Neural cell (in vitro differentiated cells): ENCODE measurements at regions not wholly inside any gene's neighbourhood (a gene's known extent, or its start where the extent isn't known, plus 50 kb on each side); places are given as distances from the start of the nearest gene placed in this dataset.

Experiments
- H2AFZ ChIP-seq: fragments of 200-600, 300-800 bp; sonication (generic), shearing (Covaris generic); 2 replicates; pipeline ENCODE4 v1.6.0; 2014; ENCODE audit warnings: low read depth, mild to moderate bottlenecking, antibody characterized with exemption, low read length, moderate library complexity
- H3F3A ChIP-seq: fragments of 200-600 bp; shearing (Covaris generic); 2 replicates; pipeline ENCODE4 v1.6.1; 2016; ENCODE audit warnings: mild to moderate bottlenecking, moderate library complexity, mixed read lengths, antibody characterized with exemption, low read length; ENCODE audit not compliant: insufficient read depth, poor library complexity, severe bottlenecking
- H3K27ac ChIP-seq: fragments of 200-600, 300-800 bp; sonication (generic), shearing (Covaris generic); 2 replicates; pipeline ENCODE4 v1.5.1; 2014; ENCODE audit warnings: mild to moderate bottlenecking, low read length, moderate library complexity
- H3K27me3 ChIP-seq: fragments of 300-800, 200-600 bp; sonication (generic), shearing (Covaris generic); 2 replicates; pipeline ENCODE4 v1.6.0; 2014; ENCODE audit warnings: mild to moderate bottlenecking, low read depth, low read length, moderate library complexity; ENCODE audit not compliant: insufficient read depth
- H3K36me3 ChIP-seq: fragments of 300-800, 200-600 bp; sonication (generic), shearing (Covaris generic); 2 replicates; pipeline ENCODE4 v1.5.1; 2014; ENCODE audit warnings: mild to moderate bottlenecking, antibody characterized with exemption, low read length, moderate library complexity; ENCODE audit not compliant: insufficient read depth
- H3K4me2 ChIP-seq: fragments of 300-800, 200-600 bp; sonication (generic), shearing (Covaris generic); 2 replicates; pipeline ENCODE4 v1.6.0; 2014; ENCODE audit warnings: mild to moderate bottlenecking, low read length
- H3K4me3 ChIP-seq: fragments of 300-800, 200-600 bp; sonication (generic), shearing (Covaris generic); 2 replicates; pipeline ENCODE4 v1.5.1; 2014; ENCODE audit warnings: mild to moderate bottlenecking, low read length, moderate library complexity
- H3K79me2 ChIP-seq: fragments of 200-600 bp; shearing (Covaris generic); replicated peaks from 2 replicates; pipeline ENCODE4 v1.6.0; 2014; ENCODE audit warnings: mild to moderate bottlenecking, low read length, moderate library complexity; ENCODE audit not compliant: insufficient read depth
- H3K9ac ChIP-seq: fragments of 300-800, 200-600 bp; sonication (generic), shearing (Covaris generic); 2 replicates; pipeline ENCODE4 v1.6.1; 2016; ENCODE audit warnings: mild to moderate bottlenecking, low read length, mixed read lengths
- H3K9me2 ChIP-seq: fragments of 200-600 bp; shearing (Covaris generic); 2 replicates; pipeline ENCODE4 v1.6.1; 2016; ENCODE audit warnings: mild to moderate bottlenecking, low read length, mixed read lengths; ENCODE audit not compliant: insufficient read depth
- H3K9me3 ChIP-seq: fragments of 200-600, 300-800 bp; sonication (generic), shearing (Covaris generic); 2 replicates; pipeline ENCODE4 v1.6.1; 2016; ENCODE audit warnings: mild to moderate bottlenecking, mixed run types, low read length, moderate library complexity, mixed read lengths
- H4K20me1 ChIP-seq: fragments of 200-600 bp; shearing (Covaris generic); 2 replicates; pipeline ENCODE4 v1.6.1; 2016; ENCODE audit warnings: mild to moderate bottlenecking, mixed run types; ENCODE audit not compliant: insufficient read depth
- CTCF ChIP-seq: fragments of 450-650 bp; IDR thresholded peaks from 2 replicates; pipeline ENCODE4 v1.5.1; 2014; ENCODE audit warnings: antibody characterized with exemption, mild to moderate bottlenecking, moderate library complexity; ENCODE audit not compliant: poor library complexity, severe bottlenecking
- EP300 ChIP-seq: fragments of 450-650 bp; conservative IDR thresholded peaks from 2 replicates; pipeline ENCODE4 v1.6.1; 2014; ENCODE audit warnings: antibody characterized with exemption, mild to moderate bottlenecking, moderate library complexity; ENCODE audit not compliant: poor library complexity, severe bottlenecking
- EZH2 ChIP-seq: fragments of 200-600, 300-800 bp; shearing (Covaris generic), sonication (generic); IDR thresholded peaks from 2 replicates; pipeline ENCODE4 v1.6.1; 2014; ENCODE audit warnings: antibody characterized with exemption, low read length, borderline replicate concordance, mild to moderate bottlenecking; ENCODE audit not compliant: insufficient read depth, poor library complexity, severe bottlenecking
- MXI1 ChIP-seq: fragments of 450-650 bp; conservative IDR thresholded peaks from 2 replicates; pipeline ENCODE4 v1.6.1; 2014; ENCODE audit warnings: antibody characterized with exemption, mild to moderate bottlenecking; ENCODE audit not compliant: poor library complexity, severe bottlenecking
- POLR2AphosphoS5 ChIP-seq: IDR thresholded peaks from 2 replicates; pipeline ENCODE4 v1.6.1; 2012
- RAD21 ChIP-seq: fragments of 450-650 bp; conservative IDR thresholded peaks from 2 replicates; pipeline ENCODE4 v1.6.1; 2014; ENCODE audit warnings: antibody characterized with exemption, mild to moderate bottlenecking, moderate library complexity
- REST ChIP-seq: IDR thresholded peaks from 2 replicates; pipeline ENCODE4 v1.6.1; 2012; ENCODE audit warnings: borderline replicate concordance
- SMC3 ChIP-seq: fragments of 450-650 bp; conservative IDR thresholded peaks from 2 replicates; pipeline ENCODE4 v1.6.1; 2014; ENCODE audit warnings: antibody characterized with exemption, mild to moderate bottlenecking, moderate library complexity; ENCODE audit not compliant: poor library complexity
- TAF1 ChIP-seq: IDR thresholded peaks from 2 replicates; pipeline ENCODE4 v1.6.1; 2012; ENCODE audit warnings: low read depth

GRCh38 chr3:10744098-10744465 is 71.9 kb upstream of the SLC6A11 start:
- H3K27ac ChIP-seq, result no peak overlapping the region
- no peak overlapping the region for H3K9ac ChIP-seq
- no peaks in the 10 kb centered on the region for H4K20me1 ChIP-seq
- no peak overlapping the region for H3K4me2 ChIP-seq
- peaks cover 4% of the 10 kb centered on the region for H3K27me3 ChIP-seq
- H3K4me3 ChIP-seq, result no peak overlapping the region
- H3K9me3 ChIP-seq, result no peaks in the 10 kb centered on the region
- no peaks in the 10 kb centered on the region for H3K36me3 ChIP-seq
- H3K9me2 ChIP-seq, result no peaks in the 10 kb centered on the region
- no peaks in the 10 kb centered on the region for H3K79me2 ChIP-seq
- no peak for TF ChIP-seq CTCF
- TF ChIP-seq TAF1, result no peak
- peak; percentile 25 for TF ChIP-seq RAD21
- no peak overlapping the region for H2AFZ ChIP-seq
- no peaks in the 10 kb centered on the region for H3F3A ChIP-seq

GRCh38 chr3:10745392-10745791 is 70.6 kb upstream of the SLC6A11 start:
- TF ChIP-seq RAD21 (no peak), POLR2AphosphoS5 (no peak), REST (no peak)
- Histone ChIP-seq H3K27me3 (peaks cover 5% of the 10 kb centered on the region), H2AFZ (no peak overlapping the region), H4K20me1 (no peaks in the 10 kb centered on the region), H3K27ac (no peak overlapping the region), H3F3A (no peaks in the 10 kb centered on the region), H3K4me2 (no peak overlapping the region), H3K4me3 (no peak overlapping the region), H3K9me2 (no peaks in the 10 kb centered on the region), H3K9ac (no peak overlapping the region), H3K36me3 (no peaks in the 10 kb centered on the region), H3K9me3 (no peaks in the 10 kb centered on the region), H3K79me2 (no peaks in the 10 kb centered on the region)

GRCh38 chr3:10746001-10746400 is 70.0 kb upstream of the SLC6A11 start:
- no peak overlapping the region for H3K4me2 ChIP-seq
- TF ChIP-seq TAF1, result no peak
- no peak for TF ChIP-seq REST
- no peak for TF ChIP-seq MXI1
- TF ChIP-seq RAD21, result no peak
- no peak for TF ChIP-seq EZH2
- TF ChIP-seq SMC3, result no peak
- no peak for TF ChIP-seq CTCF
- TF ChIP-seq EP300, result no peak
- TF ChIP-seq POLR2AphosphoS5, result no peak

More at GRCh38 chr3:10746001-10746400, 70.0 kb upstream of the SLC6A11 start:
- Histone ChIP-seq H3K9me3 (no peaks in the 10 kb centered on the region), H3K27me3 (peaks cover 11% of the 10 kb centered on the region), H3K79me2 (no peaks in the 10 kb centered on the region), H4K20me1 (no peaks in the 10 kb centered on the region), H2AFZ (no peak overlapping the region), H3K27ac (no peak overlapping the region), H3K9me2 (no peaks in the 10 kb centered on the region), H3F3A (no peaks in the 10 kb centered on the region), H3K36me3 (no peaks in the 10 kb centered on the region), H3K9ac (no peak overlapping the region), H3K4me3 (no peak overlapping the region)
